Lower leg skin (tissue), 4 donors: ENCODE measurements at regions not wholly inside any gene's neighbourhood (a gene's known extent, or its start where the extent isn't known, plus 50 kb on each side); places are given as distances from the start of the nearest gene placed in this dataset.
"Not testable (repeated sequence)": the region's sequence is repeated elsewhere in the genome, so short reads cannot be mapped to it uniquely, and the experiment has no call there.

Experiments
- DNase-seq, 2 donors: peaks; one replicate each; pipeline ENCODE4 v3.0.0-alpha.2; 2019; ENCODE audit warnings: low spot score in 2 of 2
- H3K4me3 ChIP-seq: fragments of 200-600 bp; sonication (generic); 2 replicates; pipeline ENCODE4 v1.5.1; 2017; ENCODE audit warnings: mild to moderate bottlenecking, low read depth; ENCODE audit not compliant: poor library complexity, severe bottlenecking
- POLR2A ChIP-seq, 2 donors: fragments of 450-650 bp; IDR thresholded peaks; one replicate each; pipeline ENCODE4 v1.6.1; 2016 to 2017; ENCODE audit warnings: antibody characterized with exemption in 2 of 2, mild to moderate bottlenecking in 1 of 2, moderate library complexity in 1 of 2
- WGBS, 2 donors: methylation state at CpG; one replicate each; pipeline ENCODE4 v1.1.5; 2018; 5-methylcytosine and 5-hydroxymethylcytosine counted together
- intact Hi-C: fragments of 100-400 bp; cut with DNase I; formaldehyde crosslinking; loops from one replicate; pipeline ENCODE4 v1.15.0; 2023; ENCODE audit warnings: low total_unique reads
- TF ChIP-seq, protein P1 (sequence below), 3 donors: fragments of 450-650 bp; IDR thresholded peaks; one replicate each; pipeline ENCODE4 v1.5.1; 2016; ENCODE audit warnings: antibody characterized with exemption in 3 of 3, mild to moderate bottlenecking in 3 of 3, moderate library complexity in 2 of 3

DNA sequence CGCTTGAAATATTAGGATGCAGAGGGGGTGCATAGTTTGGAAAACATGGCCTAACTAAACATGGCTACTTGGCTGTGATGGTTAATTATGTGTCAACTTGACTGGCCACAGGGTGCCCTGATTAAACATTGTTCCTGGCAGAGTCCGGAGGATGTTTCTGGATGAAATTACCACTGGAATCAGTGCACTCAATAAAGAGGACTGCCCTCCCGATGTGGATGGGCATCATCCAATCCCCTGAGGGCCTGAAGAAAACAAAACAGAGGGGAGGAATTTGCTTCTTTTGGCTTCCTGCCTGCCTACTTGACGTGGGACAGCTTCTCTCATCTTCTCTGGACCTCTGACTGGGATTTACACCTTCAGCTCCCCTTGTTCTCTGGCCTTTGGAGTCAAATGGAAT, 79.1 kb upstream of the KCNE2 start:
- no peak for DNase-seq
- TF ChIP-seq POLR2A (IDR thresholded peaks at IDR 0.05): no peak
- TF ChIP-seq, protein P1, sequence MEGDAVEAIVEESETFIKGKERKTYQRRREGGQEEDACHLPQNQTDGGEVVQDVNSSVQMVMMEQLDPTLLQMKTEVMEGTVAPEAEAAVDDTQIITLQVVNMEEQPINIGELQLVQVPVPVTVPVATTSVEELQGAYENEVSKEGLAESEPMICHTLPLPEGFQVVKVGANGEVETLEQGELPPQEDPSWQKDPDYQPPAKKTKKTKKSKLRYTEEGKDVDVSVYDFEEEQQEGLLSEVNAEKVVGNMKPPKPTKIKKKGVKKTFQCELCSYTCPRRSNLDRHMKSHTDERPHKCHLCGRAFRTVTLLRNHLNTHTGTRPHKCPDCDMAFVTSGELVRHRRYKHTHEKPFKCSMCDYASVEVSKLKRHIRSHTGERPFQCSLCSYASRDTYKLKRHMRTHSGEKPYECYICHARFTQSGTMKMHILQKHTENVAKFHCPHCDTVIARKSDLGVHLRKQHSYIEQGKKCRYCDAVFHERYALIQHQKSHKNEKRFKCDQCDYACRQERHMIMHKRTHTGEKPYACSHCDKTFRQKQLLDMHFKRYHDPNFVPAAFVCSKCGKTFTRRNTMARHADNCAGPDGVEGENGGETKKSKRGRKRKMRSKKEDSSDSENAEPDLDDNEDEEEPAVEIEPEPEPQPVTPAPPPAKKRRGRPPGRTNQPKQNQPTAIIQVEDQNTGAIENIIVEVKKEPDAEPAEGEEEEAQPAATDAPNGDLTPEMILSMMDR (IDR thresholded peaks at IDR 0.05): no peak
- H3K4me3 ChIP-seq: no peak overlapping the region
- 53 to 56% methylated on average over 4 of the region's 4 CpGs for WGBS, 2 donors
- intact Hi-C loops: no loop called here

- intact Hi-C loops, DNase-seq, H3K4me3 ChIP-seq: not testable (repeated sequence)
Observed at GRCh38 chr21:34288042-34288441, 75.8 kb upstream of the KCNE2 start.

DNA sequence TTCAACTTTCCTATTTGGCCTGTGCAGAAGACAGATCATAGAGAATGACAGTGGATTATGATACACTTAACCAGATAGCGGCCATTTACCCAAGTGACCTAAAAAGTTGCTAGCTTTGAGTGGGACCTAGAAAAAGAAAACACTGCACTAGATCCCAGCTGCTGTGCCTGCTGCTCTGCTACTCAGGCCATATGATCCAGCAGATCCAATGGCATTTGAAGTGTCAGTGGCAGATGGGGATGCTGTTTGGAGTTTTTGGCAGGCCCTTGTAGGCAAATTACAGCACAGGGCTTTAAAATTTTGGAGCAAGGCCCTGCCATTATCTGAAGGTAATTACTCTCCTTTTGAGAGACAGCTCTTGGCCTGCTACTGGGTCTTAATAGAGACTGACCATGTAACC, 74.0 kb upstream of the KCNE2 start:
- intact Hi-C loops: no loop called here
- WGBS, 2 donors: 89 to 100% methylated on average over 1 of the region's 1 CpG

GRCh38 chr21:34296878-34297277, 66.9 kb upstream of the KCNE2 start:
- 84 to 93% methylated on average over 2 of the region's 2 CpGs for WGBS, 2 donors
- no peak overlapping the region for H3K4me3 ChIP-seq
- intact Hi-C loops: no loop called here
- no peak for TF ChIP-seq POLR2A (IDR thresholded peaks at IDR 0.05)
- TF ChIP-seq, protein P1 (IDR thresholded peaks at IDR 0.05): no peak
- no peak for DNase-seq

More for the DNA sequence above, 74.0 kb upstream of the KCNE2 start:
- TF ChIP-seq POLR2A (IDR thresholded peaks at IDR 0.05): no peak
- TF ChIP-seq, protein P1 (IDR thresholded peaks at IDR 0.05): no peak
- no peak for DNase-seq
- H3K4me3 ChIP-seq: no peak overlapping the region

- 53 to 64% methylated on average over 3 of the region's 3 CpGs for WGBS, 2 donors
- TF ChIP-seq POLR2A (IDR thresholded peaks at IDR 0.05): no peak
- TF ChIP-seq, protein P1 (IDR thresholded peaks at IDR 0.05): no peak
- intact Hi-C loops: no loop called here
- peak; percentile 59 to 89 for DNase-seq
- no peak overlapping the region for H3K4me3 ChIP-seq
Observed at GRCh38 chr21:34298534-34299167, 65.2 kb upstream of the KCNE2 start.

GRCh38 chr21:34299168-34299539, 64.7 kb upstream of the KCNE2 start:
- intact Hi-C loops: no loop called here
- no peak overlapping the region for H3K4me3 ChIP-seq
- no peak for DNase-seq
- 27 to 54% methylated on average over 2 of the region's 2 CpGs for WGBS, 2 donors
- TF ChIP-seq POLR2A (IDR thresholded peaks at IDR 0.05): no peak
- TF ChIP-seq, protein P1 (IDR thresholded peaks at IDR 0.05): no peak
